ENCODE measurements at regions not wholly inside any gene's neighbourhood (a gene's known extent, or its start where the extent isn't known, plus 50 kb on each side); places are given as distances from the start of the nearest gene placed in this dataset.

DNA sequence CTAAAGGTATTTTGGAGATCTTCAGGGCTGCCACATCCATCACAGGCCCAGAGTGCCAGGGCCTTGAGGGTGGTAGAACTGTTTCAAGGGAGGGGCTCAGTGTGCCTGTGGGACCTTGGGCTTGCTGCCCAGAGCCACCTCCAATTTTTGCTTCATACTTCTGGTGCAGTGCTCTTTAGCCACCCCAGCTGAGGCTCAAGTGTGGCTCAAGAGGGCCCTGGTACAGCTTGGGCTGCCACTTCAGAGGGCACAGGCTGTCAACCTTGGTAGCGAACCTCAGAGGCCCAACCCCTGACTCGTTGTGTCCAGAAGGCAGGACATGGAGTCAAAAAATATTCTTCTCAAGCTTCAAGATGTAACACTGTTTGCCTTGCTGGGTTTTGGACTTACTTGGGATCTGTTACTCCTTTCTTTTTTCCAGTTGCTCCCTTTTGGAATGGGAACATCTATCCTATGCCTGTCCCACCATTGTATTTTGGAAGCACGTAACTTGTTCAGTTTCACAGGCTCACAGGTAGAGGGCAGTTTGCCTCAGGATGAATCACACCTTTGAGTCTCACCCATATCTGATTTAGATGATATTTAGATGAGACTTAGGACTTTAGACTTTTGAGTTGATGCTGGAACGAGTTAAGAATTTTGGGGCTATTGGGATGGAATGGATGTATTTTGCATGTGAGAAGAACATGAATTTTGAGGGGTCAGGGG is 224.8 kb downstream of the RPS24 start:
- TF ChIP-seq POLR2A (IDR thresholded peaks at IDR 0.05): no peak
- TF ChIP-seq, protein P1, sequence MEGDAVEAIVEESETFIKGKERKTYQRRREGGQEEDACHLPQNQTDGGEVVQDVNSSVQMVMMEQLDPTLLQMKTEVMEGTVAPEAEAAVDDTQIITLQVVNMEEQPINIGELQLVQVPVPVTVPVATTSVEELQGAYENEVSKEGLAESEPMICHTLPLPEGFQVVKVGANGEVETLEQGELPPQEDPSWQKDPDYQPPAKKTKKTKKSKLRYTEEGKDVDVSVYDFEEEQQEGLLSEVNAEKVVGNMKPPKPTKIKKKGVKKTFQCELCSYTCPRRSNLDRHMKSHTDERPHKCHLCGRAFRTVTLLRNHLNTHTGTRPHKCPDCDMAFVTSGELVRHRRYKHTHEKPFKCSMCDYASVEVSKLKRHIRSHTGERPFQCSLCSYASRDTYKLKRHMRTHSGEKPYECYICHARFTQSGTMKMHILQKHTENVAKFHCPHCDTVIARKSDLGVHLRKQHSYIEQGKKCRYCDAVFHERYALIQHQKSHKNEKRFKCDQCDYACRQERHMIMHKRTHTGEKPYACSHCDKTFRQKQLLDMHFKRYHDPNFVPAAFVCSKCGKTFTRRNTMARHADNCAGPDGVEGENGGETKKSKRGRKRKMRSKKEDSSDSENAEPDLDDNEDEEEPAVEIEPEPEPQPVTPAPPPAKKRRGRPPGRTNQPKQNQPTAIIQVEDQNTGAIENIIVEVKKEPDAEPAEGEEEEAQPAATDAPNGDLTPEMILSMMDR (IDR thresholded peaks at IDR 0.05): no peak

Measured in testis (tissue), 2 donors.